Breast epithelium (tissue), 3 donors: ENCODE measurements at regions not wholly inside any gene's neighbourhood (a gene's known extent, or its start where the extent isn't known, plus 50 kb on each side); places are given as distances from the start of the nearest gene placed in this dataset.

Experiments
- CTCF ChIP-seq, 3 donors: fragments of 450-650 bp; IDR thresholded peaks; one replicate each; pipeline ENCODE4 v1.5.1; 2016 to 2017; ENCODE audit warnings: antibody characterized with exemption in 3 of 3, mild to moderate bottlenecking in 3 of 3, moderate library complexity in 3 of 3
- POLR2AphosphoS5 ChIP-seq, 3 donors: sonication (generic); formaldehyde crosslinking; IDR thresholded peaks; one replicate each; pipeline ENCODE4 v1.6.1; 2017; ENCODE audit warnings: antibody characterized with exemption in 3 of 3

- TF ChIP-seq CTCF (IDR thresholded peaks at IDR 0.05) (no peak), POLR2AphosphoS5 (IDR thresholded peaks at IDR 0.05) (no peak)
These were observed 174.8 kb upstream of the PRPS1L1 start for GRCh38 chr7:18202315-18203045.
